ENCODE measurements at regions not wholly inside any gene's neighbourhood (a gene's known extent, or its start where the extent isn't known, plus 50 kb on each side); places are given as distances from the start of the nearest gene placed in this dataset.

- intact Hi-C loops (cut with DNase I) = no loop called here
- no peaks in the 10 kb centered on the region for H3K36me3 ChIP-seq (ENCODE audit: control insufficient read depth in 2 of 3, insufficient read depth in 3 of 3, low read length in 3 of 3)
- peak overlapping the region; percentile 39 to 55 (median 44) for H3K4me3 ChIP-seq (ENCODE audit: low read length in 3 of 3)
- DNase-seq (peak in 4 of 5 donors; percentile 60 to 79 (median 70)), FAIRE-seq (no peak)
- peaks cover 3 to 14% (median 6%) of the 10 kb centered on the region in 3 donors for H3K4me1 ChIP-seq (ENCODE audit: control insufficient read depth in 2 of 3, insufficient read depth in 2 of 3, low read depth in 1 of 3, low read length in 3 of 3)
- H3K9me3 ChIP-seq (ENCODE audit: control insufficient read depth in 2 of 3, insufficient read depth in 1 of 3, low read length in 3 of 3) = peaks cover 0 to 5% (median 0%) of the 10 kb centered on the region in 3 donors
- TF ChIP-seq CTCF (IDR thresholded peaks at IDR 0.05; ENCODE audit: borderline replicate concordance, extremely low read depth, insufficient read depth) = no peak
- no peaks in the 10 kb centered on the region for H3K27me3 ChIP-seq (ENCODE audit: control insufficient read depth, insufficient read depth, low read length)
- H3K9ac ChIP-seq (ENCODE audit: low read length in 3 of 3) = no peak overlapping the region
- H3K27ac ChIP-seq (ENCODE audit: low read depth in 2 of 2, low read length in 2 of 2) = peak overlapping the region; percentile 64 to 66
Measured at GRCh38 chr2:56449449-56449860, 265.7 kb downstream of the CCDC85A start.

GRCh38 chr2:56450047-56450446 lies 266.3 kb downstream of the CCDC85A start:
- intact Hi-C loops (cut with DNase I) = no loop called here
- Histone ChIP-seq H3K36me3 (ENCODE audit: control insufficient read depth in 2 of 3, insufficient read depth in 3 of 3, low read length in 3 of 3) (no peaks in the 10 kb centered on the region), H3K9ac (ENCODE audit: low read length in 3 of 3) (no peak overlapping the region), H3K4me3 (ENCODE audit: low read length in 3 of 3) (no peak overlapping the region), H3K9me3 (ENCODE audit: control insufficient read depth in 2 of 3, insufficient read depth in 1 of 3, low read length in 3 of 3) (peaks cover 0 to 5% (median 0%) of the 10 kb centered on the region in 3 donors), H3K27ac (ENCODE audit: low read depth in 2 of 2, low read length in 2 of 2) (peak overlapping the region in 1 of 2 donors; percentile 51), H3K27me3 (ENCODE audit: control insufficient read depth, insufficient read depth, low read length) (no peaks in the 10 kb centered on the region), H3K4me1 (ENCODE audit: control insufficient read depth in 2 of 3, insufficient read depth in 2 of 3, low read depth in 1 of 3, low read length in 3 of 3) (peaks cover 3 to 14% (median 4%) of the 10 kb centered on the region in 3 donors)
- DNase-seq (peak in 2 of 5 donors; percentile 16 to 23), FAIRE-seq (no peak)
- TF ChIP-seq CTCF (IDR thresholded peaks at IDR 0.05; ENCODE audit: borderline replicate concordance, extremely low read depth, insufficient read depth) = no peak

GRCh38 chr2:56450772-56451171 lies 267.0 kb downstream of the CCDC85A start:
- Histone ChIP-seq H3K27me3 (ENCODE audit: control insufficient read depth, insufficient read depth, low read length) (no peaks in the 10 kb centered on the region), H3K4me3 (ENCODE audit: low read length in 3 of 3) (no peak overlapping the region), H3K27ac (ENCODE audit: low read depth in 2 of 2, low read length in 2 of 2) (no peak overlapping the region), H3K9me3 (ENCODE audit: control insufficient read depth in 2 of 3, insufficient read depth in 1 of 3, low read length in 3 of 3) (peaks cover 0 to 5% (median 0%) of the 10 kb centered on the region in 3 donors), H3K36me3 (ENCODE audit: control insufficient read depth in 2 of 3, insufficient read depth in 3 of 3, low read length in 3 of 3) (no peaks in the 10 kb centered on the region), H3K4me1 (ENCODE audit: control insufficient read depth in 2 of 3, insufficient read depth in 2 of 3, low read depth in 1 of 3, low read length in 3 of 3) (peaks cover 3 to 14% (median 4%) of the 10 kb centered on the region in 3 donors), H3K9ac (ENCODE audit: low read length in 3 of 3) (no peak overlapping the region)
- FAIRE-seq (no peak), DNase-seq (no peak)
- TF ChIP-seq CTCF (IDR thresholded peaks at IDR 0.05; ENCODE audit: borderline replicate concordance, extremely low read depth, insufficient read depth) = no peak
- intact Hi-C loops (cut with DNase I) = no loop called here

- no peaks in the 10 kb centered on the region for H3K36me3 ChIP-seq (ENCODE audit: control insufficient read depth in 2 of 3, insufficient read depth in 3 of 3, low read length in 3 of 3)
- H3K4me3 ChIP-seq (ENCODE audit: low read length in 3 of 3) = no peak overlapping the region
- DNase-seq (no peak), FAIRE-seq (no peak)
- H3K4me1 ChIP-seq (ENCODE audit: control insufficient read depth in 2 of 3, insufficient read depth in 2 of 3, low read depth in 1 of 3, low read length in 3 of 3) = no peaks in the 10 kb centered on the region
- peaks cover 0 to 5% (median 0%) of the 10 kb centered on the region in 3 donors for H3K9me3 ChIP-seq (ENCODE audit: control insufficient read depth in 2 of 3, insufficient read depth in 1 of 3, low read length in 3 of 3)
- intact Hi-C loops (cut with DNase I) = no loop called here
- H3K27ac ChIP-seq (ENCODE audit: low read depth in 2 of 2, low read length in 2 of 2) = no peak overlapping the region
- no peak overlapping the region for H3K9ac ChIP-seq (ENCODE audit: low read length in 3 of 3)
- H3K27me3 ChIP-seq (ENCODE audit: control insufficient read depth, insufficient read depth, low read length) = no peaks in the 10 kb centered on the region
- TF ChIP-seq CTCF (IDR thresholded peaks at IDR 0.05; ENCODE audit: borderline replicate concordance, extremely low read depth, insufficient read depth) = no peak
Measured at GRCh38 chr2:56455642-56456041, 271.9 kb downstream of the CCDC85A start.

Measured in kidney (tissue), 13 donors.